Cardiac septum (tissue), 1 donor: ENCODE measurements at regions not wholly inside any gene's neighbourhood (a gene's known extent, or its start where the extent isn't known, plus 50 kb on each side); places are given as distances from the start of the nearest gene placed in this dataset.

ENCODE experiments used
- DNase-seq: peaks from one replicate; pipeline ENCODE4 v3.0.0-alpha.2; 2020; ENCODE audit warnings: low spot score
- intact Hi-C: fragments of 100-400 bp; cut with DNase I; formaldehyde crosslinking; loops from one replicate; pipeline ENCODE4 v1.14.0; 2022
- donor health status: DM: no; HTN: no; CAD: no.

GRCh38 chr7:18230271-18230670, 202.6 kb upstream of the PRPS1L1 start:
- intact Hi-C loops: no loop called here
- DNase-seq: no peak

GRCh38 chr7:18231854-18232253, 204.2 kb upstream of the PRPS1L1 start:
- intact Hi-C loops: no loop called here
- no peak for DNase-seq

DNA sequence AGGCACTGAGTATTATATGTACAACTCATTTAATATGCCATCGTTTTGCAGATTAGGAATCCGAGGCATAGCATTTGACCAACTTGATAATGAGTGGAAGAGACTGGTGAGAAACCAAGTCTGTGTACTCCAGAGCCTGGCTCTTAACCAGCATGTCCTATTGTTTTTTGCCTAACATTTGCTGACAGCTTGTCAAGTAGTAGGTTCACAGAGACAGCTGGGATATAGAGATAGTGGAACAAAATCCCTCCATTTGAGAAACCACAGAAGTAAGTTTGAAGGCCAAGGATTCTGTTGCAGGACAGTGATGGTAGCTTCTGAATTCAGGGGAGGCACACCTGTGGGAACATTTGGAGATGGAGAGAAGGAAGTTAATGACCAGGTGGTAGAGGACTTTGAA, 206.9 kb upstream of the PRPS1L1 start:
- DNase-seq: no peak
- intact Hi-C loops: no loop called here

GRCh38 chr7:18235819-18236218, 208.2 kb upstream of the PRPS1L1 start:
- DNase-seq: no peak
- intact Hi-C loops: no loop called here

DNA sequence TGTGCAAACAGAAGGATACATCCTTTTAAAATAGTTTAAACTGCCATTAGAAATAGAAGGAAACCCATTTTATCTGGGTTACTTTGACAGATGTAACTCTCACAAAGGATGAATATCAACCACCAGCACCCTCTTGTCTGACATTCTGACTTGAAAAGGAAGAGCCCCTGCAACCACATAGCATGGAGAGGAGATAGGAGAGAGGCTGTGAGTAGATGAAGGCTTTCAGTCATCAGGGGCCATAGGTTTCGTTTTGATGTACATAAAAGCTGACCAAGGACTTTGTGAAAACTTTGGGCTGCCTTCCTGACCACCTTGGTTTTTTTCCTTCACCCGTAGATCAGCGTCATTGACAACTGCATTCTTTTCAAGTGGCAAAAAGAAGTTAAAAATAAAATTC, 211.6 kb upstream of the PRPS1L1 start:
- intact Hi-C loops: no loop called here
- no peak for DNase-seq

GRCh38 chr7:18241543-18242231, 214.0 kb upstream of the PRPS1L1 start:
- intact Hi-C loops: no loop called here

DNA sequence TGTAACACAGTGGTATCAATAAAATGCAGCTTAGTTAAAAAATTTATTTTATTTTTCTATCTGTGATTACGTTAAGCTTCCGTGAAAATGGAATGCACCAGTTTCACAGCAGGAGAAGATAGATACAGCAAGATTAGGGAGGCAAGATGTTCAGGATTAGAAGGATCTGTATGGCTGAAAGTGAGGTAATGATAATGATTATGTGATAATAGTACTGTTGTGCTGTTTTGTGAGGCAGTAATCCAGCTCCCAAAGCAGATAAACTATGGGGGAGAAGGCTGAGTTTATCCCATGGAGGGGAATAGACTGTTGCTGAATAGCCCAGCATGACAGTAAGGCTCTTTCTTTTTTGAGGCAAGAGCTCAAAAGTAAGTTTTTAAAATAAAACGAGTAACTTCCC, 216.1 kb upstream of the PRPS1L1 start:
- DNase-seq: no peak
- intact Hi-C loops: no loop called here

More at GRCh38 chr7:18241543-18242231, 214.0 kb upstream of the PRPS1L1 start:
- no peak for DNase-seq

- DNase-seq: no peak
- intact Hi-C loops: no loop called here
Measured at GRCh38 chr7:18250133-18250532, 222.5 kb upstream of the PRPS1L1 start.

DNA sequence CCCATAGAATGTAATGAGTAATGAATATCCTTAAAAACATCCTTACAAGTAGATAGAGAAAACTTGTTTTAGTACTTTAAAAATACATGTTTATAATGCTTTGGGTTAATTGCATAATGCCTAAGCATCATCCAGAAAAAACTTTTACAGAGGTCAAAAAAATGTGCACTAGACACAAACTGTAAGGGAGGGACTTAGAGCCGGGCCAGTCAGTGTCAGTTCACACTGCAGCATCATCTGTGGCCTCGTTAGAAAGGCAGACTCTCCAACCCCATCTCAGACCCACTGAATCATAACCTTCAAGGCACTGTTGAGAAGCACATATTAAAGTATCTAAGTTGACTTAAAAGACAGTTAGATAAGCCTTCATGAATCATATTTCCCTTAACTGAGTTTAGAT, 230.1 kb upstream of the PRPS1L1 start:
- DNase-seq: no peak
- intact Hi-C loops: no loop called here

DNA sequence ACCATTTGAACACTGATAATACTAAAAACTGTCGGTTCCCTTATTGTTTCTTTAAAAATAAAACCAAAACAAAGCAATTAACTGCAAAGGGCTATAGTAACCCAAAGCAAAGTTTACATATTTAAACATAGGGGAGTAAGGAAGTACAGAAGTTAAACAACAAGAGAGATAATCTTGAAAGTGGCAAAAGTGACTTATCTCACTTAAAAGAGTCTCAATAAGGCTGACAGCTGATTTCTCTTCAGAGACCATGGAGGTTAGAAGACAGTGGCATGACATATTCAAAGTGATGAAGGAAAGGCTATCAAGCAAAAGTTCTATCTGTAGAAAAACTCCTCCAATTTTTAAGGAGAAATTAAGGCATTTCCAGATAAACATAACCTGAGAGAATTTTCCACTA, 233.5 kb upstream of the HDAC9 start:
- intact Hi-C loops: no loop called here
- no peak for DNase-seq

DNA sequence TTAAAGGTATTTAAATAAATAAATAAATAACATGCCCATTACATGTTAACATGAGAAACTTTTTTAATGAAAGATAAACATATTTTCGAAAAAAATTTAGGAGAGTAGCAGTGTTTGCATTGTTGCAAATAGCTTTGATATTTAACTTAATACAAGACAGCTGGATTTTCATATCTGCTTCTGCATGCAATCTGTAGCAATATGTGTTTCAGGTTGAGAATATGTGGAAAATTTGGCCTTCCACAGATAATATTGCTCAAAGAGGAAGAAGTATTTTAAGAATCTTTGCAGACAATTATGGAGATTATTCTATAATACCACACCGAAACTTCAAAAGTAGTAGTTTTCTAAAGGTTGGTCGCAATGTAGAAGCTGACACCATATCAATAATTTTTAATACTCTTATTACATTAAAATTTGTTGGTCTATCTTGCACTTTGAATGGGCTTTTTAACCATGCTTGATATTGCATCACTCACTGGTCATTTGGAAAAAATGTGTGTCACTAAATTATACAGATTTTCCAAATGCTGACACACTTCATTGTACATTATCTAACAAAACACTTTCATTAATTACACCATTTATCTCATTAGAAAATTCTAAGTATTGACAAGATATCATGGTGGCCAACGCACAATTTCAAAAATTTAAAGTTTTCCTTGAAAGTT, 229.8 kb upstream of the HDAC9 start:
- intact Hi-C loops: no loop called here
- no peak for DNase-seq

DNA sequence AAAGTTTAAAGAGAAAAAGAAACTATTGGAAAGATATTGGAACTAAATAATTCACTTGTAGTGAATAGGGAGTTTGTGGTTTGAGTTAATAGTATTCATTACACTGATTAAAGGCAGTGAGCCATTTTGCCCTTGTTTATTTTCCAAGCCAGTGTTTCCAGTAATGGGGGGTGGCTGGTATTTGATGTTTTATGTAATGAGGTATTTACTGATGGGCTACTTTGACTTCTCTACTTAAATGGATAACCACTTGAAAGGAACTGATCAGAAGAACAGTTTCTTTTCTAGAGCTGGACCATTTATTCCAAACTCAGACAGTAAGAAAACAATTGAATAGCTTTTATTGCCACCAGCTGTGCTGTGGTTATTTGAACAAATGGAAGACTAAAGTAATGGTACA, 227.0 kb upstream of the HDAC9 start:
- intact Hi-C loops: no loop called here
- no peak for DNase-seq

- no peak for DNase-seq
- intact Hi-C loops: no loop called here
Measured at GRCh38 chr7:18276380-18276779, 219.2 kb upstream of the HDAC9 start.

DNA sequence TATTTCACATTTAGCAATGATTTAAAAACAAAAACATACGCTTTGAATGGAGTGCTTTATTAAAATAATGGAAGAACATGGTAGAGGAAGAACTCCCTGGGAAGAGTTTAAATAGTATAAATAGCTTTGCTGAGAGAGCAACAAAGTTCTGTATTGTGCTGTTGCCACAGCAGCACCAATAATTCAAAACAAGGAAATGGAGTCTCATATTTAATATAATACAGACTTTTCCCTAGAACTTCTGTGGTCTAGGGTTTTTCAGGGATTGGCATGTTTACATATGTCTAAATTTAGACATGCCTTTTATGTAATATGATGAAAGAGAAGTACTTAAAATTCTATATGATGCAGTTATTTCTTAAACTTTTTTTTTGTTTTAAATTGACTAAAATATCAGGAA, 217.2 kb upstream of the HDAC9 start:
- DNase-seq: no peak
- intact Hi-C loops: no loop called here

DNA sequence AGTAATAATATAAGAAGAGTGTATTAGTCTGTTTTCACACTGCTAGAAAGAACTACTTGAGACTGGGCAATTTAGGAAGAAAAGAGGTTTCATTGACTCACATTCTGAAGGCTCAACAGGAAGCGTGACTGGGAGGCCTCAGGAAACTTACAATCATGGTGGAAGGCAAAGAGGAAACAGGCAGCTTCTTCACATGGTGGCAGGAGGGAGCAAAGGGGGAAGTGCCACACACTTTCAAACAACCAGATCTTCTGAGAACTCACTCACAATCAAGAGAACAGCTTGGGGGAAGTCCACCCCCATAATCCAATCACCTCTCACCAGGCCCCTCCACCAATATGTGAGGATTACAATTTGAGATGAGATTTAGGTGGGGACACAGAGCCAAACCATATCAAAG, 212.5 kb upstream of the HDAC9 start:
- DNase-seq: no peak
- intact Hi-C loops: no loop called here

GRCh38 chr7:18287482-18287881, 208.1 kb upstream of the HDAC9 start:
- intact Hi-C loops: no loop called here
- no peak for DNase-seq

DNA sequence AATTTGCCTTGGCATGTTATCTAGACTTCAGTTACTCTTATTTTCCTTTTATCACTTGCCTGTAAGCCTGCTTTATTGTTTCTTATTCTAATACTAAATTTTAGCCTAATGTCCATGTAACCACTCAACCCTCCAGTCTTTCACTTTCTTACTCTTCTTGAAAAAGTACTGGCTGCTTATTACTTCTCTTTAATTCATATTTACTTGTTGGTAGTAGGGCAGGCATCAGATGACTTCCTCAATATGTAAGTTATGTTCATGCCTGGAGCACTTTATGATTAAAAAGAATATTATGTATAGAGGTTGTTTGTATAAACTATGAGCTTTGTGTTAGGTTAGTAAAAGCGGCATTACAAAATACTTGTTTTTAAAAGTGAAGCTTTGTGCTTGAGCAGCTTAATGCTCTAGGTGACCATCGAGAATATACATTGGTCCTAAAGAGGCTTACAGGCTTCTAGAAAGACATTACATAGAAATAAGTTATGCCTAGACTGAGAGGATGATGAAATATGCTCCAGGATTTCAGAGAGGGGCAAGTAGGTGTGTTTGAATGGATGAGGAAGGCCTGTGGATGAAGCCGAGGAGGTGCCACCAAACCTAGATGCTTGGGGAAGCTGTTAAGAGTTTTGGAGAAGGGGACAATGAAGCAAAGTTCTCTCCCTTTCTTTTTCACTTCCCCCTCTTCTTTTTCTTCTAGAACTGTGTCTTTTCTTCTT, 207.1 kb upstream of the HDAC9 start:
- intact Hi-C loops: no loop called here

DNA sequence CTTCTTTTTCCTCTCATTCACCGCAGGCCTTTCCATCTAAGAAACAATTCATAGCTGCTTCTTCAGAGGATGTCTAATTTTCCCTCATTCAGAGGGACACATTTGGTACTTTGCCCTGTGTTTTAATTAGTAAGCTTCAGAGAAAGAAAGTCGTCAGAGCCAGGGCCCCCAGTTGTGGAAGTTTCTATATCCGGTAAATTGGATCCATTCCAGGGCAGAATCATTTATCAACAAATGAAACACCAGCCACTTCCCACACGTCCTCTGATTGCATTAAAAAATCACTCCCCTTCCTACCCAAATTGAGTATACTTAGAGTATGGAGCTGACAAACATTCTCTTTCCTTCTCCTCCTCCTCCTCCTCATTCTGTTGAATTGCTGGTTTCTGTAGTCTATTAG, 205.8 kb upstream of the HDAC9 start:
- intact Hi-C loops: loop anchor here (5.0 to 10.0 kb wide), 2 partner anchors 67 to 205 kb away; no protein-coding TSS in a partner anchor
- no peak for DNase-seq

More for the DNA sequence above, 207.1 kb upstream of the HDAC9 start:
- DNase-seq: no peak

DNA sequence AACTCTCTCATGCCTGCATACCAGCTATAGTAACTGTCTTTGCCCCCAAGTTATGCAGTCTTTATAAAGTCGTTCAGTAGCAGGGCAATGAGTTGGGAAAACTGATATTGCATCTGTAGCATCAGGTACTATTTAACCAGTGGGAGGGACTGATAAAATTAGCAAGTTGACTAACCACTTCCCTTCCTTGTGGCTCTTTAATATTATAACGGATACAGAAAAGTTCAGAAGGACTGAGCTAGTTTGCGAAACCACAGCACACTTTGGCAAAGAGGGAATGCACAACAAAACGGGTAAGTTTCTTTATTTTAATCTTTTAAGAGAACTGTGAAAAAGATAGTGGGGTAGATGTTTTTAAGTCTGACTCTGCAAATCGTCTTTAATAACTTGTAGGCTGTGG, 205.3 kb upstream of the HDAC9 start:
- DNase-seq: no peak
- intact Hi-C loops: loop anchor here (5.0 to 10.0 kb wide), 2 partner anchors 68 to 205 kb away; no protein-coding TSS in a partner anchor

GRCh38 chr7:18290865-18291264, 204.7 kb upstream of the HDAC9 start:
- DNase-seq: no peak
- intact Hi-C loops: loop anchor here (5.0 to 10.0 kb wide), 2 partner anchors 69 to 206 kb away; no protein-coding TSS in a partner anchor

GRCh38 chr7:18292584-18292983, 203.0 kb upstream of the HDAC9 start:
- intact Hi-C loops: loop anchor here (5.0 to 10.0 kb wide), 2 partner anchors 70 to 208 kb away; no protein-coding TSS in a partner anchor
- DNase-seq: no peak
